HEK293 (cell line): ENCODE measurements at regions not wholly inside any gene's neighbourhood (a gene's known extent, or its start where the extent isn't known, plus 50 kb on each side); places are given as distances from the start of the nearest gene placed in this dataset.

Source experiments
- CTCF ChIA-PET: fragments of 350-600 bp; formaldehyde crosslinking; extraction: SDS; loops from one replicate; lab custom pipeline; 2021; ENCODE audit warnings: antibody characterized with exemption; lab: Yijun Ruan, JAX
- POLR2A ChIA-PET: fragments of 300-600 bp; formaldehyde crosslinking; extraction: SDS; loops from one replicate; lab custom pipeline; 2020; ENCODE audit warnings: antibody characterized with exemption, inconsistent platforms; lab: Yijun Ruan, JAX
- H3K27ac ChIP-seq: fragments of 200-500 bp; sonication (Bioruptor generic); 2 replicates; pipeline ENCODE4 v1.5.1; 2014; ENCODE audit warnings: low read depth, low read length, control low read depth, inconsistent platforms; ENCODE audit errors: extremely low read depth
- H3K36me3 ChIP-seq, 2 experiments: fragments of 200-500 bp in 1 of 2; sonication (Bioruptor generic) in 1 of 2; 1 replicate in 1 of 2; 2 replicates in 1 of 2; pipeline ENCODE4 v1.5.1; 2014 to 2017; ENCODE audit warnings: inconsistent platforms in 2 of 2, low read length in 2 of 2; ENCODE audit not compliant: control insufficient read depth in 2 of 2, insufficient read depth in 1 of 2
- H3K4me1 ChIP-seq: fragments of 200-500 bp; sonication (Bioruptor generic); 2 replicates; pipeline ENCODE4 v1.5.1; 2014; ENCODE audit warnings: mild to moderate bottlenecking, low read length, inconsistent platforms; ENCODE audit not compliant: control insufficient read depth, insufficient read depth
- H3K4me3 ChIP-seq: 2 replicates; pipeline ENCODE4 v1.5.1; 2011; ENCODE audit warnings: low read depth, mild to moderate bottlenecking, control low read depth, low read length, moderate library complexity
- H3K9me3 ChIP-seq: fragments of 200-500 bp; sonication (Bioruptor generic); 2 replicates; pipeline ENCODE4 v1.5.1; 2014; ENCODE audit warnings: low read depth, low read length, inconsistent platforms; ENCODE audit not compliant: control insufficient read depth, insufficient read depth
- ATF2 ChIP-seq: fragments of 450-650 bp; formaldehyde crosslinking; IDR thresholded peaks from 2 replicates; pipeline ENCODE4 v1.5.1; 2016; ENCODE audit warnings: missing biosample characterization, missing genetic modification characterization, low read depth
- ELK4 ChIP-seq: IDR thresholded peaks from 2 replicates; pipeline ENCODE4 v1.6.1; 2011; ENCODE audit warnings: mild to moderate bottlenecking, low read depth, low read length, borderline replicate concordance
- GLIS2 ChIP-seq: fragments of 450-650 bp; formaldehyde crosslinking; IDR thresholded peaks from 2 replicates; pipeline ENCODE4 v1.5.1; 2016; ENCODE audit warnings: missing biosample characterization, missing genetic modification characterization
- KLF16 ChIP-seq: fragments of 450-650 bp; formaldehyde crosslinking; IDR thresholded peaks from 2 replicates; pipeline ENCODE4 v1.5.1; 2017; ENCODE audit warnings: missing biosample characterization, missing genetic modification characterization
- KLF17 ChIP-seq: fragments of 450-650 bp; formaldehyde crosslinking; IDR thresholded peaks from 2 replicates; pipeline ENCODE4 v1.5.1; 2016; ENCODE audit warnings: missing biosample characterization, missing genetic modification characterization
- SCRT1 ChIP-seq: fragments of 450-650 bp; formaldehyde crosslinking; IDR thresholded peaks from 2 replicates; pipeline ENCODE4 v1.5.1; 2016; ENCODE audit warnings: missing biosample characterization, missing genetic modification characterization, borderline replicate concordance
- SCRT2 ChIP-seq: fragments of 450-650 bp; formaldehyde crosslinking; IDR thresholded peaks from 2 replicates; pipeline ENCODE4 v1.5.1; 2016; ENCODE audit warnings: missing biosample characterization, missing genetic modification characterization
- TRIM28 ChIP-seq: IDR thresholded peaks from 2 replicates; pipeline ENCODE4 v1.6.1; 2011; ENCODE audit warnings: low read length, control low read depth, borderline replicate concordance
- TSHZ1 ChIP-seq: fragments of 450-650 bp; formaldehyde crosslinking; IDR thresholded peaks from 2 replicates; pipeline ENCODE4 v1.5.1; 2016; ENCODE audit warnings: missing biosample characterization, missing genetic modification characterization, borderline replicate concordance
- ZBTB49 ChIP-seq: fragments of 450-650 bp; formaldehyde crosslinking; IDR thresholded peaks from 2 replicates; pipeline ENCODE4 v1.5.1; 2016; ENCODE audit warnings: missing biosample characterization, missing genetic modification characterization, low read depth
- ZNF311 ChIP-seq: fragments of 450-650 bp; formaldehyde crosslinking; IDR thresholded peaks from 2 replicates; pipeline ENCODE4 v1.5.1; 2017; ENCODE audit warnings: missing biosample characterization, missing genetic modification characterization, borderline replicate concordance
- ZNF362 ChIP-seq: fragments of 450-650 bp; formaldehyde crosslinking; IDR thresholded peaks from 2 replicates; pipeline ENCODE4 v1.5.1; 2016; ENCODE audit warnings: missing biosample characterization, missing genetic modification characterization
- ZNF433 ChIP-seq: fragments of 450-650 bp; formaldehyde crosslinking; IDR thresholded peaks from 2 replicates; pipeline ENCODE4 v1.5.1; 2016; ENCODE audit warnings: missing biosample characterization, missing genetic modification characterization, low read depth
- ZNF645 ChIP-seq: fragments of 450-650 bp; formaldehyde crosslinking; IDR thresholded peaks from 2 replicates; pipeline ENCODE4; 2016; ENCODE audit warnings: missing biosample characterization, missing genetic modification characterization
- ZNF658 ChIP-seq: fragments of 450-650 bp; formaldehyde crosslinking; IDR thresholded peaks from 2 replicates; pipeline ENCODE4; 2016; ENCODE audit warnings: missing biosample characterization, missing genetic modification characterization
- ZNF670 ChIP-seq: fragments of 450-650 bp; formaldehyde crosslinking; IDR thresholded peaks from 2 replicates; pipeline ENCODE4 v1.5.1; 2016; ENCODE audit warnings: missing biosample characterization, missing genetic modification characterization, low read depth
- ZNF707 ChIP-seq: fragments of 450-650 bp; formaldehyde crosslinking; IDR thresholded peaks from 2 replicates; pipeline ENCODE4 v1.5.1; 2016; ENCODE audit warnings: missing biosample characterization, missing genetic modification characterization
- ZSCAN18 ChIP-seq: fragments of 450-650 bp; formaldehyde crosslinking; IDR thresholded peaks from 2 replicates; pipeline ENCODE4 v1.5.1; 2016; ENCODE audit warnings: missing biosample characterization, missing genetic modification characterization

GRCh38 chr1:38134294-38134755, 87.7 kb upstream of the POU3F1 start (continued):
- TF ChIP-seq KLF17 (no peak), ZNF707 (tag by site-specific recombination) (no peak), ELK4 (no peak), ZNF433 (no peak), TSHZ1 (tag by site-specific recombination) (no peak), ZNF658 (tag by site-specific recombination) (no peak), ZNF670 (tag by site-specific recombination) (no peak), SCRT2 (no peak), ZSCAN18 (tag by site-specific recombination) (no peak)

GRCh38 chr1:38133756-38134155, 87.2 kb upstream of the POU3F1 start:
- H3K36me3 ChIP-seq = no peaks in the 10 kb centered on the region
- no peaks in the 10 kb centered on the region for H3K4me1 ChIP-seq
- no peak for TF ChIP-seq SCRT1 (tag by site-specific recombination)
- no peak for TF ChIP-seq GLIS2
- no peak for TF ChIP-seq KLF16 (tag by site-specific recombination)
- no peak for TF ChIP-seq ZNF311 (tag by site-specific recombination)
- TF ChIP-seq ATF2 (tag by site-specific recombination) = no peak
- TF ChIP-seq ZNF645 (tag by site-specific recombination) = no peak
- TF ChIP-seq ZBTB49 (tag by site-specific recombination) = no peak
- no peak for TF ChIP-seq ZNF362 (tag by site-specific recombination)
- no peak for TF ChIP-seq TRIM28
- CTCF ChIA-PET = interaction anchor here (0.7 kb wide), 1 partner anchor 131 kb away, joined by 3 read pairs; no protein-coding TSS in a partner anchor
- POLR2A ChIA-PET = no interaction called here
- no peaks in the 10 kb centered on the region for H3K9me3 ChIP-seq
- no peak overlapping the region for H3K4me3 ChIP-seq
- H3K27ac ChIP-seq = no peak overlapping the region
